H1 (cell line): ENCODE measurements at regions not wholly inside any gene's neighbourhood (a gene's known extent, or its start where the extent isn't known, plus 50 kb on each side); places are given as distances from the start of the nearest gene placed in this dataset.

Experiments
- CTCF ChIA-PET: fragments of 300-600 bp; sonication (Branson Sonifier 250); formaldehyde crosslinking; loops from one replicate; lab custom pipeline; 2021; ENCODE audit not compliant: partially characterized antibody; lab: Charles Lee
- POLR2A ChIA-PET: fragments of 300-600 bp; sonication (Branson Sonifier 250); formaldehyde crosslinking; loops from one replicate; lab custom pipeline; 2021; ENCODE audit warnings: inconsistent platforms; ENCODE audit not compliant: partially characterized antibody; lab: Charles Lee
- DNase-seq, 2 experiments: peaks; one replicate each; pipeline versions ENCODE4 v3.0.0 to v3.0.0-alpha.2; 2010 to 2022; ENCODE audit warnings: low spot score in 2 of 2, low read depth in 1 of 2, mixed read lengths in 1 of 2
- FAIRE-seq: peaks from 2 replicates; lab custom pipeline; 2011; peaks lifted over from hg19 to GRCh38; lab: Jason Lieb, UNC
- H2AFZ ChIP-seq: 2 replicates; pipeline ENCODE4 v1.8.1; 2012; ENCODE audit warnings: low read length, inconsistent platforms
- H2AK5ac ChIP-seq: 2 replicates; pipeline ENCODE4 v1.6.1; 2013; ENCODE audit warnings: low read depth, low read length
- H2BK120ac ChIP-seq: replicated peaks from 2 replicates; pipeline ENCODE3; 2013; ENCODE audit warnings: low read depth, low read length, inconsistent platforms
- H2BK12ac ChIP-seq: 2 replicates; pipeline ENCODE4 v1.6.1; 2013; ENCODE audit warnings: low read depth, low read length
- H2BK15ac ChIP-seq: 2 replicates; pipeline ENCODE4 v1.6.1; 2013; ENCODE audit warnings: low read length
- H2BK20ac ChIP-seq: 2 replicates; pipeline ENCODE4 v1.6.1; 2013; ENCODE audit warnings: low read length
- H2BK5ac ChIP-seq: 2 replicates; pipeline ENCODE4 v1.6.1; 2013; ENCODE audit warnings: low read depth, low read length
- H3K14ac ChIP-seq: 2 replicates; pipeline ENCODE4 v1.6.1; 2013; ENCODE audit warnings: inconsistent platforms; ENCODE audit not compliant: insufficient read length
- H3K18ac ChIP-seq: 2 replicates; pipeline ENCODE4 v1.6.1; 2013; ENCODE audit warnings: low read length; ENCODE audit errors: extremely low read depth
- H3K23ac ChIP-seq: 2 replicates; pipeline ENCODE4 v1.6.1; 2013; ENCODE audit warnings: inconsistent platforms; ENCODE audit not compliant: insufficient read length
- H3K23me2 ChIP-seq: 2 replicates; pipeline ENCODE4 v1.6.1; 2013; ENCODE audit warnings: low read depth, low read length
- H3K27ac ChIP-seq: 2 replicates; pipeline ENCODE4 v1.6.1; 2011; ENCODE audit warnings: low read depth, low read length, inconsistent platforms
- H3K27me3 ChIP-seq, 4 experiments: replicated peaks in 1 of 4; 1 replicate in 1 of 4; 2 replicates in 3 of 4; pipeline versions ENCODE4 v1.6.1 to v1.8.1; 2011 to 2013; ENCODE audit warnings: low read length in 3 of 4, mild to moderate bottlenecking in 3 of 4, inconsistent platforms in 2 of 4, mixed read lengths in 2 of 4, moderate library complexity in 1 of 4; ENCODE audit not compliant: control insufficient read depth in 3 of 4, insufficient read depth in 3 of 4; ENCODE audit errors: extremely low read depth in 1 of 4
- H3K36me3 ChIP-seq, 4 experiments: 2 replicates each; pipeline versions ENCODE4 v1.6.1 to v1.8.1; 2011 to 2013; ENCODE audit warnings: mild to moderate bottlenecking in 4 of 4, low read length in 3 of 4, moderate library complexity in 2 of 4, control low read depth in 1 of 4, inconsistent platforms in 1 of 4; ENCODE audit not compliant: insufficient read depth in 4 of 4, control insufficient read depth in 2 of 4
- H3K4ac ChIP-seq: replicated peaks from 2 replicates; pipeline ENCODE3; 2013; ENCODE audit warnings: low read length, low read depth, mixed read lengths, inconsistent platforms; ENCODE audit not compliant: insufficient read length
- H3K4me1 ChIP-seq, 4 experiments: replicated peaks in 1 of 4; 1 replicate in 1 of 4; 2 replicates in 3 of 4; pipeline versions ENCODE4 v1.6.1 to v1.8.1; 2011 to 2013; ENCODE audit warnings: low read length in 3 of 4, inconsistent platforms in 2 of 4, mixed read lengths in 1 of 4; ENCODE audit not compliant: insufficient read depth in 4 of 4, control insufficient read depth in 3 of 4
- H3K4me2 ChIP-seq, 2 experiments: 2 replicates each; pipeline versions ENCODE4 v1.6.1 to v1.8.1; 2011 to 2013; ENCODE audit warnings: low read depth in 2 of 2, low read length in 2 of 2, control low read depth in 1 of 2, inconsistent platforms in 1 of 2, mild to moderate bottlenecking in 1 of 2; ENCODE audit not compliant: insufficient read depth in 1 of 2
- H3K4me3 ChIP-seq, 4 experiments: fragments of 200-600, 300-600 bp in 1 of 4; sonication (generic), shearing (Covaris generic), sonication (Bioruptor Twin) in 1 of 4; 2 replicates each; pipeline versions ENCODE4 v1.5.1 to v1.8.1; 2011 to 2016; ENCODE audit warnings: low read length in 4 of 4, low read depth in 3 of 4, control low read depth in 2 of 4, inconsistent platforms in 2 of 4, mild to moderate bottlenecking in 2 of 4, mixed read lengths in 1 of 4, moderate library complexity in 1 of 4; ENCODE audit not compliant: insufficient read depth in 2 of 4; ENCODE audit errors: extremely low read depth in 1 of 4
- H3K56ac ChIP-seq: replicated peaks from 2 replicates; pipeline ENCODE3; 2013; ENCODE audit warnings: low read depth, mild to moderate bottlenecking, mixed read lengths, low read length, inconsistent platforms; ENCODE audit not compliant: insufficient read length
- H3K79me1 ChIP-seq: 2 replicates; pipeline ENCODE4 v1.6.1; 2013; ENCODE audit warnings: low read depth, low read length, control low read depth
- H3K79me2 ChIP-seq, 2 experiments: 2 replicates each; pipeline versions ENCODE4 v1.6.1 to v1.8.1; 2012 to 2013; ENCODE audit warnings: low read length in 2 of 2, mild to moderate bottlenecking in 2 of 2, inconsistent platforms in 1 of 2; ENCODE audit not compliant: insufficient read depth in 2 of 2, control insufficient read depth in 1 of 2
- H3K9ac ChIP-seq, 4 experiments: replicated peaks in 1 of 4; 1 replicate in 1 of 4; 2 replicates in 3 of 4; pipeline versions ENCODE4 v1.6.1 to v1.8.1; 2011 to 2013; ENCODE audit warnings: low read depth in 3 of 4, low read length in 3 of 4, control low read depth in 2 of 4, mild to moderate bottlenecking in 2 of 4, moderate library complexity in 2 of 4, inconsistent platforms in 1 of 4; ENCODE audit errors: extremely low read depth in 1 of 4
- H3K9me3 ChIP-seq, 2 experiments: 2 replicates each; pipeline versions ENCODE4 v1.6.1 to v1.8.1; 2012 to 2013; ENCODE audit warnings: mild to moderate bottlenecking in 2 of 2, moderate library complexity in 2 of 2, control low read depth in 1 of 2, inconsistent platforms in 1 of 2, low read depth in 1 of 2, low read length in 1 of 2, mixed read lengths in 1 of 2; ENCODE audit not compliant: insufficient read depth in 2 of 2
- H4K20me1 ChIP-seq, 2 experiments: replicated peaks in 1 of 2; 2 replicates each; pipeline versions ENCODE3 to v1.8.1; 2011 to 2013; ENCODE audit warnings: inconsistent platforms in 2 of 2, low read length in 2 of 2, mild to moderate bottlenecking in 1 of 2; ENCODE audit not compliant: insufficient read depth in 2 of 2, control insufficient read depth in 1 of 2
- H4K5ac ChIP-seq: 2 replicates; pipeline ENCODE4 v1.6.1; 2013; ENCODE audit warnings: low read length, low read depth, mixed read lengths, inconsistent platforms; ENCODE audit not compliant: insufficient read length
- H4K8ac ChIP-seq: 2 replicates; pipeline ENCODE4 v1.8.0; 2013; ENCODE audit warnings: mild to moderate bottlenecking, moderate library complexity, low read length, inconsistent platforms; ENCODE audit not compliant: insufficient read depth; ENCODE audit errors: extremely low read depth
- H4K91ac ChIP-seq: replicated peaks from 2 replicates; pipeline ENCODE3; 2013; ENCODE audit warnings: low read length, mixed read lengths, inconsistent platforms; ENCODE audit not compliant: insufficient read length
- CBX5 ChIP-seq: fragments of 300-800, 300-1000 bp; sonication (generic); IDR thresholded peaks from 2 replicates; pipeline ENCODE4 v1.7.1; 2016; ENCODE audit warnings: antibody characterized with exemption, low read length, low read depth
- CHD1 ChIP-seq: IDR thresholded peaks from 2 replicates; pipeline ENCODE4 v1.6.1; 2012; ENCODE audit warnings: low read depth, low read length, improper control_type of control experiment
- CTBP2 ChIP-seq: IDR thresholded peaks from 2 replicates; pipeline ENCODE4 v1.7.0; 2011; ENCODE audit warnings: borderline replicate concordance, mild to moderate bottlenecking, moderate library complexity, mixed read lengths, low read length; ENCODE audit not compliant: insufficient read depth, insufficient read length
- EGR1 ChIP-seq: IDR thresholded peaks from 2 replicates; pipeline ENCODE4 v1.6.1; 2011; ENCODE audit warnings: low read depth, low read length, borderline replicate concordance
- GABPA ChIP-seq: IDR thresholded peaks from 2 replicates; pipeline ENCODE4 v1.6.1; 2011; ENCODE audit warnings: mild to moderate bottlenecking, low read length, moderate library complexity, borderline replicate concordance; ENCODE audit not compliant: insufficient read depth
- KDM1A ChIP-seq: fragments of 200-600, 300-600 bp; sonication (generic); IDR thresholded peaks from 2 replicates; pipeline ENCODE4 v1.7.1; 2016; ENCODE audit warnings: mild to moderate bottlenecking, low read length, borderline replicate concordance
- NRF1 ChIP-seq: IDR thresholded peaks from 2 replicates; pipeline ENCODE4 v1.6.1; 2011; ENCODE audit warnings: mild to moderate bottlenecking, low read depth, low read length, improper control_type of control experiment
- PHF8 ChIP-seq: fragments of 200-600 bp; sonication (generic); conservative IDR thresholded peaks from 2 replicates; pipeline ENCODE4 v1.7.1; 2012; ENCODE audit warnings: low read depth, mild to moderate bottlenecking, inconsistent platforms, low read length, moderate library complexity
- POLR2A ChIP-seq, 2 experiments: IDR thresholded peaks; 1 replicate in 1 of 2; 2 replicates in 1 of 2; pipeline ENCODE4 v1.6.1; 2011; ENCODE audit warnings: low read depth in 2 of 2, low read length in 2 of 2, mild to moderate bottlenecking in 2 of 2; ENCODE audit errors: control extremely low read depth in 1 of 2
- RNF2 ChIP-seq: fragments of 200-900, 300-1000 bp; sonication (generic); IDR thresholded peaks from 2 replicates; pipeline ENCODE4 v1.7.1; 2016; ENCODE audit warnings: borderline replicate concordance, low read depth, mild to moderate bottlenecking, antibody characterized with exemption, low read length; ENCODE audit not compliant: poor library complexity, severe bottlenecking; ENCODE audit errors: missing control alignments
- SIX5 ChIP-seq: IDR thresholded peaks from 2 replicates; pipeline ENCODE4 v1.6.1; 2011; ENCODE audit warnings: mild to moderate bottlenecking, low read depth, low read length
- SP4 ChIP-seq: IDR thresholded peaks from 2 replicates; pipeline ENCODE4 v1.6.1; 2012; ENCODE audit warnings: low read length, inconsistent platforms
- TAF1 ChIP-seq: IDR thresholded peaks from 2 replicates; pipeline ENCODE4 v1.6.1; 2011; ENCODE audit warnings: mild to moderate bottlenecking, low read depth, low read length
- WGBS, 2 experiments: shearing (Covaris generic) in 1 of 2; methylation state at CpG; one replicate each; pipeline versions ENCODE4 v1.1.6 to v1.1.7; 2013 to 2015; ENCODE audit warnings: low lambda C conversion rate in 2 of 2, mixed read lengths in 2 of 2, inconsistent platforms in 1 of 2, low coverage in 1 of 2, missing lambda C conversion rate in 1 of 2; ENCODE audit not compliant: insufficient replicate concordance in 2 of 2, insufficient coverage in 1 of 2, insufficient read length in 1 of 2; ENCODE audit errors: extremely low coverage in 1 of 2, missing lambda C conversion rate in 1 of 2; 5-methylcytosine and 5-hydroxymethylcytosine counted together
- TF ChIP-seq, protein P1 (sequence below): IDR thresholded peaks from 2 replicates; pipeline ENCODE4 v1.6.1; 2012; ENCODE audit warnings: low read length, inconsistent platforms

DNA sequence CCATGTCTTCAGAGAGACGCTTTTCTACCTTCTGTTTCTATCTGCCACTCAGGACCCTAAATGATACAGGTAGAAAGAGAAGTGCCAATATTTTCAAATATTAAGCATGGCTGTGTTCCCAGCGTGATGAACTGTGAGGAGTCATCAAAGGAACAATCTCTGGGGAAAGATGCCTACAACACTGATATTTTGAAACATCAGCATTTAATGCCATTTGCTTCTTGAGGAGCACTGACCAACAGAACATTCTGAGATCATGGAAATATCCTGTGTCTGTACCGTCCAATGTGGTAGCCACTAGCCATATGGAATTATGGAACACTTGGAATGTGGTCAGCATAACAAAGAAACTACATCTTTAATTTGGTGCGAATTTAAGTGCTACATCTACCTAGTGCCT is 117.9 kb upstream of the COL6A5 start:
- no peak overlapping the region for H3K23ac ChIP-seq
- H3K4me2 ChIP-seq = no peak overlapping the region
- no peak for DNase-seq
- H3K9ac ChIP-seq = no peak overlapping the region
- H3K79me2 ChIP-seq = no peaks in the 10 kb centered on the region
- H2AFZ ChIP-seq = no peak overlapping the region
- no peaks in the 10 kb centered on the region; the same call in 1 of the 2 replicates for H3K23me2 ChIP-seq
- no peak overlapping the region for H3K4me3 ChIP-seq
- H3K27ac ChIP-seq = no peak overlapping the region
- no peaks in the 10 kb centered on the region for H3K36me3 ChIP-seq
- H3K4me1 ChIP-seq = no peaks in the 10 kb centered on the region
- H2BK15ac ChIP-seq = no peak overlapping the region
- H2BK5ac ChIP-seq = no peak overlapping the region
- FAIRE-seq = no peak
- ChIA-PET CTCF (no interaction called here), POLR2A (no interaction called here)
- no peaks in the 10 kb centered on the region for H3K79me1 ChIP-seq
- no peak overlapping the region for H3K14ac ChIP-seq
- H3K18ac ChIP-seq = no peak overlapping the region
- H3K27me3 ChIP-seq = no peaks in the 10 kb centered on the region
- H3K9me3 ChIP-seq = no peaks in the 10 kb centered on the region
- no peak overlapping the region for H2BK20ac ChIP-seq
- H2BK120ac ChIP-seq = no peak overlapping the region
- H4K91ac ChIP-seq = no peak overlapping the region
- 92% methylated on average over 4 of the region's 4 CpGs; no CpG with 5 or more reads in 1 of the 2 experiments for WGBS, 2 experiments
- H4K20me1 ChIP-seq = no peaks in the 10 kb centered on the region
- H2BK12ac ChIP-seq = no peak overlapping the region
- no peak for TF ChIP-seq CBX5
- TF ChIP-seq GABPA = no peak
- no peak for TF ChIP-seq EGR1
- TF ChIP-seq TAF1 = no peak
- no peak for TF ChIP-seq POLR2A (IDR thresholded peaks at IDR 0.05; ENCODE audit: control extremely low read depth in 1 of 2, low read depth in 2 of 2, low read length in 2 of 2)
- TF ChIP-seq, protein P1, sequence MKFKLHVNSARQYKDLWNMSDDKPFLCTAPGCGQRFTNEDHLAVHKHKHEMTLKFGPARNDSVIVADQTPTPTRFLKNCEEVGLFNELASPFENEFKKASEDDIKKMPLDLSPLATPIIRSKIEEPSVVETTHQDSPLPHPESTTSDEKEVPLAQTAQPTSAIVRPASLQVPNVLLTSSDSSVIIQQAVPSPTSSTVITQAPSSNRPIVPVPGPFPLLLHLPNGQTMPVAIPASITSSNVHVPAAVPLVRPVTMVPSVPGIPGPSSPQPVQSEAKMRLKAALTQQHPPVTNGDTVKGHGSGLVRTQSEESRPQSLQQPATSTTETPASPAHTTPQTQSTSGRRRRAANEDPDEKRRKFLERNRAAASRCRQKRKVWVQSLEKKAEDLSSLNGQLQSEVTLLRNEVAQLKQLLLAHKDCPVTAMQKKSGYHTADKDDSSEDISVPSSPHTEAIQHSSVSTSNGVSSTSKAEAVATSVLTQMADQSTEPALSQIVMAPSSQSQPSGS = no peak
- no peak for TF ChIP-seq CHD1
- TF ChIP-seq KDM1A = no peak
- no peak for TF ChIP-seq NRF1
- TF ChIP-seq SP4 = no peak
- no peak for TF ChIP-seq CTBP2
- no peak for TF ChIP-seq RNF2
- no peak for TF ChIP-seq SIX5
- TF ChIP-seq PHF8 = no peak
- no peak overlapping the region for H2AK5ac ChIP-seq
- no peak overlapping the region for H4K8ac ChIP-seq
- H3K56ac ChIP-seq = no peak overlapping the region
- H3K4ac ChIP-seq = no peak overlapping the region
- H4K5ac ChIP-seq = no peak overlapping the region
